Activated CD4-positive, alpha-beta T cell treated with anti-CD3 and anti-CD28 coated beads for 4 hours (primary cell): ENCODE measurements at regions not wholly inside any gene's neighbourhood (a gene's known extent, or its start where the extent isn't known, plus 50 kb on each side); places are given as distances from the start of the nearest gene placed in this dataset.
"Not testable (repeated sequence)": the region's sequence is repeated elsewhere in the genome, so short reads cannot be mapped to it uniquely, and the experiment has no call there.

Source experiments
- DNase-seq, 2 donors: peaks; one replicate each; pipeline ENCODE4 v3.0.0-alpha.2; 2020

DNA sequence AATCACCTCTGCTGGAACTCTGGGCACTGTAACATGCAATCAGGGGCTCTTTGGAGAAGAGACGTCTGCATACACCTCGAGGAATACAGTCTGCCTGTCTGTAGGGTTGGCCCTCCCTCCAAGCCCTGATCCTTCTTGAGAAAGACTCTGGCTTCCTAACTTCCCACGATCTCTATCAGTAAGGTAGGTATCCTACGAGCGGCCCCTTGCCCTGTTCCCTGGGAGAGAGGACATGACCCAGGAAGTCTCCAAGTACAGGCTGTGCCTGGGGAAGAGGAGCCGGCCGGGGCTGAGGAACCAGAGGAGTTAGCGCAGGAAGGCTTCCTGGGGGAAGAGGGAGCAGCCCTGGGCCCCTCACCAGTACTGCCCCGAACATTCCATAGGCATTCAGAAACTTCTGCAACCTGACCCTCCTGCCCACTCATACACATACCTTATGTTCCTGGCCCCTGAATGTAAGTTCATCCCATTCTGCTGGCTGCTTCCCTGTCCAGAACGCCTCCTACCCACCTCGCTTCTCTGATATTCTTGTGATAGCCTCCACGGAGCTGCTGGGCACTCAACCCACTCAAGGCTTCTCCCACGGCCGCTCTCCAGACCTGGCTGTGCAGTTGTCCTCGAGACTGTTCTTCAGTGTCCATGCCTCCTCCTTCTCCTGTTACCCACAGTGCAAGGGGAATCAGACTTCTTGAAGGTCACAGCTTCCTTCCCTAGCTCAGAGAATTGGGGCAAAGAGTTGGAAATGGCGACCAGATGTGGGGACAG lies 116.1 kb downstream of the CYP26B1 start:
- no peak for DNase-seq

DNA sequence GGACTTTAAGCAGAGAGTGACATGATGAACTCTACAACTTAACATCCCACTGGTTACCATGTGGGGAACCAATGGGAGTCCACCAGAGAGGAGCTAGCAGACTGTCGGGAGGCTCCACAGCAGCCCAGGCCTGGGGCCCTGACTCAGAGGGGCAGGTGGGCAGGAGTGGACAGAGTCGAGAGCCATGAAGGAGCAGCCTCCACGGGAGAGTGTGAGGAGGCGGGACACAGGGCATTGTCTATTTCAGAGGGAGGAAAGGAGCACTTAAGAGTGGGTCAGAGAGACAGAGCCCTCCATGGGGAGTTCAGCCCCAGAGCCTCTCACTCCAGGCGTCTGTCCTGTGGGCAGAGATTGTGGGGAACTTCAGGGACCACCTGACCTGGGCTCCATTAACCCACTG lies 118.7 kb downstream of the CYP26B1 start:
- no peak for DNase-seq

DNA sequence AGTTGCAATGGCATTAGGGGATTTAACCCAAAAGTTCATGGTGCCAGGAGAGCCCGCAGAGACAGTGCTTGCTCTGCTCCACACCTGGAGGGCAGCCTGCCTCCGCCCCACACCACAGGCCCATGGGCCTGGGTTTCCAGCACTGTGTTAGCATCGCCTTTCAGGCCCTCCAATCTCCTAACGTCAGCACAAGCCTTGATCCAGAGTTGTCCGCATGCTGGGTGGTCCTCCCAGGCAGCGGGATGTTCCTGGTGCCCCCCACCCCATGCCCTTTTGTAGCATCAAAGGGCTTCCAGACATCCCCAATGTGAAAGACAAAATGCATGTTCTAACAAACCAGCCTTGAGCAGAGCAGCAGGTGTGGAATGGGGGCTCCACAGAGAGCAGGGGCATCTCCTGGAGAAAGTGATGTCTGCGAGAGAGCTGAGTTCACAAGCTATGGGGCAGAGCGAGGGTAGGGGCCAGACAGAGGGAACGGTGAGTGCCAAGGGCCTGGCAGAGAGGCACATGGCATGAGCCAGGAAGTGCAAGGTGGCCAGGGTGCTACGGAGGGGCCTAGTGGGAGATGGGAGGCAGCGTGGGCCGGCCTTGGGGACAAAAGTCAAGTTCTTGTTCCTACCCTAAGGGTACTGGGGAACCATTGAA lies 119.2 kb downstream of the CYP26B1 start:
- no peak for DNase-seq

DNA sequence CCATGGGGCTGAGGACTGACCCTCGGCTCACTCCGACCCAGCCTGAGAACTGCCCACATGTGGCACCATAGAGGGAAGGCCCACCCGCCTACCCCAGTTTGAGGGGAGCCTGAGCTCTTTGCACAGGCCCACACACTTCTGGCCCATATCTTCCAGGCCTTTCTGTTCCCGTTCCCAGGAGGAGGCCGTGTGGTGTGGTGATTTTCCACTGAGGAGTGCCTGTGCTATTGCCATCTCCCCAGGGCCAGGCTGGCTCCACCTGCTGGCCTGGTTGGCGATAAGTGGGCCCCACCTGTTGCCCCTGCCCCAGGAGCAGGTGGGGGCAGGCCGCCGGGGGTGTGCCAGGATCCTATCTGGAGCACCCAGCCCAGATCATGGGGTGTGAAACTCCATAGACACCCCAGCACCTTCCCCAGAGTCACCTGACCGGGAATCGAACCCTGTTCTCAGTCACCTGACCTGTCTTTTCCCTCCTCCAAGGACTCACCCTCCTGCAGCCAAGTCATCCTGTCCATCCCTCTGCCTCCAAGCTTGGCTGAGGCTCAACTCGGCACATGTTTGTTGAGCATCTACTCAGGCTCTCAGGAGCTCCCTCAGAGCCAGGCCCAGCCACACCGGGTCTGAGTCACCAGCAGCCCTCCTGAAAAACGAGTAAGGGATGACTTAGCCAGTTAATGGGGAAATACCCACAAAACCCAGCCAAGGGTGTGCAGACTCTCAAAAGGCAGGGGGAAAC lies 120.1 kb downstream of the CYP26B1 start:
- no peak for DNase-seq

DNA sequence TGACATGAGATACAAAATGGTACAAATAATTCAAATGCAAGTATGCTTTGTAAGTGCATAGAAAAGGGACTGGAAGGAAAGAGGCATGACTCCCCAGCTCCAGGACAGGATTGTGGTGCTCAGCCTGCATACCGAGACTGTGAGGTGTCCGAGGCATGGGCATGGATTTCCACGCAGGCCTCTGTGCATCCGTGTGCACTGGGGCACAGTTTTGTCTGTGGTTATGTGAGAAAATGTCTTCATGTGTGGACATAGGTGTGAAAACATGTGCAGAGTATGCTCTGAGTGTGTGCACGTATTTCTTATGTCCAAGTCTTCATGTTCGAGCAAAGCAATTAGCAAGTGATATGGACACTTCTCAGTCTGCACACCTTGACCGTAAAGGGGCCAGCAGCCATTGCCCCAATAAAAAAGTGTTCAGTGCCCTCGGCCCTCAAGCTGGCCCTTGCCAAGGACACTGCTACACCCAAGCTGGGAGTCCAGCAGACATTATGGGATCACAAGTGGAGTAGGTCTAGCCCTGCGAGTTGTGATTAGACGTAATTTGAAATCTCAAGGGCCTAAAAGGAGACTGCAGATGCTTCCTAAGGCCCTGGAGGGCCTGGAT lies 120.7 kb downstream of the CYP26B1 start:
- no peak for DNase-seq

DNA sequence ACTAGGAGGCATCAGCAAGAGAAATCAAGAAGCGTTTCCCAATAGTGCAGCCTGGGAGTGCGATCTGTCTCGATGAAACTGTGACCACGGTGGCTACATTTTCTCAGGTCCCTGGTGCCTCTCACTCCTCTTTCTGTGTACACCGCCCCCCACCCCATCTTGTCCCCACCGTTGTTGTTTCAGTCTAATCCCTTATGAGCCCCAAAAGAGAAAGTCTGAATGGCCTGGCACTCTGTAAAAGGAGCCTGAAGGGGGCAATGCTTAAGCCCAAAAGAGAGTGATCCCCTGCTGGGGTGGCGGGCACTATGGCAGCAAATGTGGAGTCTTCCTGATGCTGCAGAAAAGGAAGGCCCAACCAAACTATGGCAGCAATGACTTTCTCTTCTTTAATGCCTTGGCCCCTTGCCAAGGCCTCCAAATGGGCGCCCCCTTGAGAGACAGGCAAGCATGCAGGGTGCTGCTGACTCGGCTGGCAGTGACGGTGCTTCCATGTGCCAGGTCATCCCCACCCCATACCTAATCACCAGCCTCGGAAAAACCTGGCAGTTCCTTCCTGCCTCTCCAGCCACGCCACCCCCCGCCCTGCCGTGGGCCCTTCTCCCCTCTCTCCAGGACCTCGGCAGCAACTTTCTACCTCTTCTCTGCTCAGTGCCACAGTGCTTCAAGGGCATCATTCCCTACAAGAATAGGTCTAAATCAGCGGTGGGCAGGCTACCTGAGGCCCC lies 123.0 kb downstream of the CYP26B1 start:
- no peak for DNase-seq

DNA sequence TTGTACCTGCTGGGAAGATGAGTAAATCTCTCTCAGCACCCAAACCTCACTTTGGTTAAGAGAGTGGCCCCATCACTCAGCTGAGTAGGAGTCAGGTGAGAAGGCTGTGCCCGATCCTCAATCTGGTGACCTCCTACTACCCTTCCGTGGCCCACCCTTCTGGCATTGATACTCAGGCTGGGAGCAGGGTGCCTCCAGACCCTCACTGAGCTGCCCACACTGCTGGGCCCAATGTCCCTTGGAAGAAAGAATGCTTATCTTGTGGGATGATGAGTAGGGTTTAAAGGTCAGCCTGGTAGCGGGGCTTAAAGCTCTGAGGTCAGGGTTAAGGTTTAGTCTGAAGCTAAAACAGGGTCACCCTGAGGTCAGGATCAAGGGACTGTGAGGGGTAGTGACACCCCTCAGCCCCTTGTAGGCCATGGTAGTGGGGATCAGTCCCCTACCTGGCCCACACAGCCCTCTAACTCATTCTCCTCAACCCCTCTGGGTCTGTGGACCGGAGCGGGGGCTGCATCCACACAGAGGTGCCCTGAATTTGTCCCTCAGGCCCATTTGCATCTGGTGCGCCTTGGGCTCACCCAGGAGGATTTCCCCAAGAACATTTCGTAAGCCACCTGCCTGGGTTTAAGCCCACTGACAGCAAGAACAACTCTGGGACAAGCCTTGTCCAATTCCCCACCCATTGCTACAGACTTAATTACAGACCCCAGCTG lies 123.8 kb downstream of the CYP26B1 start:
- DNase-seq = no peak

DNA sequence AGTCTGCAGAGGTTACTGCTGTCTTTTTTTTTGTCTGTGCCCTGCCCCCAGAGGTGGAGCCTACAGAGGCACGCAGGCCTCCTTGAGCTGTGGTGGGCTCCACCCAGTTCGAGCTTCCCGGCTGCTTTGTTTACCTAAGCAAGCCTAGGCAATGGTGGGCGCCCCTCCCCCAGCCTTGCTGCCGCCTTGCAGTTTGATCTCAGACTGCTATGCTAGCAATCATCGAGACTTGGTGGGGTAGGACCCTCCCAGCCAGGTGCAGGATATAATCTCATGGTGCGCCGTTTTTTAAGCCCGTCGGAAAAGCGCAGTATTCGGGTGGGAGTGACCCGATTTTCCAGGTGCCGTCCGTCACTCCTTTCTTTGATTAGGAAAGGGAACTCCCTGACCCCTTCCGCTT lies 126.3 kb downstream of the CYP26B1 start:
- DNase-seq = not testable (repeated sequence)

DNA sequence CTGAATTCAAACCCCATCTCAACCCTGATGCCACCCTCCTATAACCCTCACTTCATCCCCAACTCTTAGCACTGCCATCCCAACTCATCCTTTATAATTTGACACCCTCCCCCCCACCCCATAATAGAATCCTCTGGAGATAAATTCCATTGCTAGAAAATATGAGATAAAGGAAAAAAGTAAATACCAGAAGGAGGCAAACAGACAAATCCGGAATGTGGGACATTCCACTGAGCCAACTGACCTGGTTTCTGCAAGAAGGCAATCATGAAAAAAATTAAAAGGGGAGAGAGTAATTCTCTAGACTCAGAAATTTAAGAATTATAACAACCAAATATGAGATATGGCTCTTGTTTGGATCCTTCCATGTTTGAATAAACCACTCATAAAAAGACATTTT lies 132.4 kb downstream of the CYP26B1 start:
- no peak for DNase-seq

DNA sequence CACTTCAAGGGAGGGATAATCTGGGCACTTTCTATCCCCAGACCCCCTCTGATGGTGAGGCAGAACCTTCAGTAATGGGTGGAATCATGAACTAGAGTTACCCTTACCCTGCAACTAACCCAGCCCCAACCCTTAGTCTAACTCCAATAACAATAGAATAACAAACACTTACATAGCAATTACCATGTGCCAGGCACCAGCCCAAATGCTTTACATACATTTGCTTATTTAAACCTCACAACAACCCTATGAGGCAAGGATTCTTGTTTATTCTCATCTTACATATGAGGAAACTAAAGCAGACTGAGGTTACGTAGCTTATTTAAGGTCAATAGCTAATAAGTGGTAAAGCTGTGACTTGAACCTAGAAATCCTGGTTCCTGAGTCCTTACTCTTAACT lies 132.8 kb downstream of the CYP26B1 start:
- no peak for DNase-seq

DNA sequence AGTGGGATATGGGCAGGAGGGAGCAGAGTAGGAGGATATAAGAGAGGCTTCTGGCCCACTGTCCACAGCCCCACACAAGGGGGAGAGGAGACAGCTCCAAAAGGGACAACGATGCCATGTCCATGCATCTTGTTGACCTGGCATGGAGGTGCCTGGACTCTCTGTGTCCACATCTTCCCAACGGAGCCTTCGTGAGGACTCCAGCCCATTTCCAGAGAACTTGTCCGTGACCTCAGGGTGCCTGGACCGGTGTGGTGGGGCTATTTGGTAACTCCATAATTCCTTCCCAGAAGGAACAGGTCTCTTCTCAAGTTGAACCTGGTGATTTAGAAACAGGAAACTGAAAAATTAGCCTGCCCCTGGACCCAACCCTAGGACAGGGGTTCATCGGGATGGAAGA lies 133.9 kb downstream of the CYP26B1 start:
- DNase-seq = no peak

DNA sequence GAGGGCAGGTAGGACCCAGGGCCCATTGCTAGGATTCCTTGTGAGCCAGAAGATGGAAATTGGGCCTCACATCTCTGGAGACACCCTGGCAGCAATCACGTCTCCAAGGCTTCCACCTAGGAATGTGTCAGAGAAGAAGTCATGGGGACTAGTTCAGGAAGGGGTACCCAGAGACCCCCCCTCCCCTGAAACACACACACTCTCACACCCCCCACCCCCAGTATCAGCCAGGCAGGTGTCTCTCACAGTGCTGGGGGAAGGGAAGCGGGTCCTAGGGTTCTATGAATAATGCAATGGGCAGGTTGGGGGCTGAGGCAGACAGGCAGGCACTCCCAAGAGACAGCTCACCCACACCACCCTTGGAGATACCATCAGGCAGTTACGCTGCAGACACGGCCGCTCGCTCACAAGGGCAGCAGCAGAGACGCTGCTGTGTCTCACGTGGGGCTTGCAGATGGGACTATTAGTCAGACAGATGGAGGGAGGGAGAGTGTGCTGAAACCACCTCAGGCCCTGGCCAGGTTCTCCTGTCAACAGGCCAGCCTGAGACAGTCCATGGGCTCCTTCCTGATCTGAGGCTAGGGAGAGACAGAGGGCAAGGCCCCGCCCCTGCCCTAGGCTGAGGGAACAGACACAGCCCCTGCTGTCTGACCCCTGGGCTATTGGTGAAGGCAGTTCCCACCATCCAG lies 134.6 kb downstream of the CYP26B1 start:
- DNase-seq = no peak

DNA sequence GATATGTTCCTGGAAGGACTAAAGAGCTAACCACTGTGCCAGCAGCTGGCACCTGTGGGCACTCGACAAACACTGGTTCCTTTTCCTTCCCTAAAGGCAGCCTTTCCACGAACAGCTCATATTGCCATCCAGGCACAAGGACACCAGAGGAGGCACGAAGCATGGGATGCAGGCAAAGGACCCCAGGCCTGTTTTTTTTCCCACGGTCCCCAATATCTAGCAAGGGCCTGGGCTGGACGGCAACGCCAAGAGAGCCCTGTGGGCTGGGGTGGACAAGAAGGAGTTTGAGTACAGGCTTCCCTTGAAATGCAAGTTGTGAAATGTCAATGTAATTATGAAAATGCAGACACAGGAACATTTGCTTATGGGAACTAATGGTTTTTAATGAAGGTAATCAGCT lies 135.9 kb downstream of the CYP26B1 start:
- no peak for DNase-seq

DNA sequence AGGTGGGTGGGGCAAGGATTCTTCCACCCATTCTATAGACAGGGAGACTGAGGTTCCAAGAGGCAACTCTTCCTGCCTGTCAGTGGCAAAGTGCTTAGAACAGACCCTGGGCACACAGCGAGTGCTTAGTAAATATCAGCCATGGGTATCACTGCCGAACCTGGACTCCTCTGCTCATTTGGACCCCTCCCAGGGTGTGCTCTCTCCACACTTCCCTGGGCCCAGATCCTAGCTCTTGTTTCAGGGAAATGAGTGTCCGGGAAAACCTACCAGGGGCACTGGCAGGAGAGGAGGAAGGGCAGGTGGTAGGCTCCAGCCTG lies 136.3 kb downstream of the CYP26B1 start:
- no peak for DNase-seq

DNA sequence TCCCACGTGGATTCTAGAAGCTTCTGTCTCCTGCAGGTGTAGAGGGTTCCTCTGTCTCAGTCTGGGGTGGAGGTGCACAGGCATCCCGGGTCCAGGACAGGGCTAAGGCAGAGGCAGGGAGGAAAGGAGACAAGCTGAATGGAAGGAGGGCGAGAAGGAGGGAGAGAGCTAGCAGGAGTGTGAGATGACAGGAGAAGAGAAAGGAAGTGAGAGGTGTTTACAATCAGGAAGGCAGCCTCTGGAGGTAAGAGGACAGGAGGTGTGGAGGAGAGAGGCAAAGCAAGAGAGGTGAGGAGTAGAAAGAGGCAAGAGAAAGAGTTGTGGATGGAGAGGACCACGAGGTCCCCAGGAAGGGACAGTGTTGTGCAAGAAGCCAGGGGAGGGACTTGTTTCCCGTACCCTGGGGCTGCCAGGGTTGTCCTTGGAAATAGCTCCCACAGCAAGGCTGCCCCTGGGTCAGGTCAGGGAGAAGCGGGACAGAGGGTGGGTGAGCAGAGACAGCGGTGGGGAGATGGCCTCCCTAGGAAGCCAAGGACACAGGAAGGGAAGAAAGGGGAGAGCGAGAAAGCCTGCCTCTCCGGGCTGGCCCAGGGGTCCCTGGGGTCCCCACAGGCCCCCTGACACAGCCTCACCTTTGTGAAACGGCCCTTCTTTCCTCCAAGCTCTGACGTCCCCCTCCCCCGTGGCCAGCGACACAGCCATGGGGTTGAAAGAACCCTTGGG lies 136.9 kb downstream of the CYP26B1 start:
- no peak for DNase-seq

DNA sequence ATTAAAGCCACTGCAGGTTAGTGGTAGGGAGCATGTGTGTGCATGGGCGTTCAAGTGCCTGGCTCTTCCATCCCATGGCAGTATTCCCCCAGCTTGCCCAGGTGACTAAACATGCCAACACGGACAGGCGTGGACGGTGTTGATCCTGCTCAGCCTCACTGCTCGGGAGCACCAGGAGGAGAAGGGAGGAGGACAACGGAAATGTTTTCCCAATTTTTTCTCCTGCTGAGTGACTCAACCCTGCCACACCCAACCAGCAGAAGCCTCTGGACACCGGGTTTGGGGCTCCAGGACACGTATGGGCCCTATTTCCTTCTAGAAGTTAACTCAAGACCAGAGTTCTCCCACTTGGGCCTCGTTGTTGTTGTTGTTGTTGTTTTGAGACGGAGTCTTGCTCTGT lies 139.1 kb downstream of the CYP26B1 start:
- no peak for DNase-seq

DNA sequence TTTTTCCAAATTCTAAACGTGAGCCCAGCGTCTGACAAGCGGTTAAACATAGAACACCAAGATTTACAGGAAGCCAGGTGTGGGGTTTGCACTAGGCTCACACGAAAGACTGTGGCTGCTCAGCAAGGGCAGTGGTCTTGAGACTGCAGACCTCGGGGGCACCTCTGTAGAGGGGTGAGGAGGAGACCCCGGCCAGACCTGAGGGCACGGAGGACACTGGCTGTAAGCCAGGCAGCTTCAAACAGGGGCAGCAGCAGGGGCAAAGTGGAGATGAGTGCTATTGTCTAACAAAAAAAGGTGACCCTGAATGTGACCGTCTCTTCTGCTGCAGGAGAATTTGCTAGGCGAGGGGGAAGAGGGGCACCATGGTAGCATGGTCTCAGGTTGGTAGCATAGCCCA lies 140.3 kb downstream of the CYP26B1 start:
- DNase-seq = no peak

DNA sequence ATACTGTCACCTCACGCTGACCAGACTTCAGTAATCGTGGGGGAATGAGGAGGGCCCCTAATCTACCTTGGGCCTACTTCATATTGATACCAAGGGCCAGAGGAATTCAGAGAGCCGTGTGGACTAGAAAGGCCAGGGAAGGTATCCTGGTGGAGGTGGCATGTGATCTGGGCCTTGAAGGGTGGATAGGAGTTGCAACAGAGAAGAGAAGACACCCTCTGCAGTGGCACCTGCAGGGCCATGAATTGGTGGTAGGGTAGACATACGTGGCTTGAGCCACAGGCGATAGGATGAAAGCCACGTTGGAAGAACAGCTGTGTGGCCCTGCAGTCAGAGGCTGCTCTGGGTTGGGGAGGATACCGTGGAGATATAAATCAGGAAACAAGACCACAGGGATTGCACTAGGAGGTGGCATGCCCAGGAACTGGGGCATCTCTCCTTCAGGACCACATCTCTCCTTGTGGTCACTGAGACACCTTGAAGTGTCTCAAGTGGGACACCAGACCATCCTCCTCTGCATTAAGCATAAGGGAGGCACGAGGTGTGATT lies 141.4 kb downstream of the CYP26B1 start:
- DNase-seq = no peak

DNA sequence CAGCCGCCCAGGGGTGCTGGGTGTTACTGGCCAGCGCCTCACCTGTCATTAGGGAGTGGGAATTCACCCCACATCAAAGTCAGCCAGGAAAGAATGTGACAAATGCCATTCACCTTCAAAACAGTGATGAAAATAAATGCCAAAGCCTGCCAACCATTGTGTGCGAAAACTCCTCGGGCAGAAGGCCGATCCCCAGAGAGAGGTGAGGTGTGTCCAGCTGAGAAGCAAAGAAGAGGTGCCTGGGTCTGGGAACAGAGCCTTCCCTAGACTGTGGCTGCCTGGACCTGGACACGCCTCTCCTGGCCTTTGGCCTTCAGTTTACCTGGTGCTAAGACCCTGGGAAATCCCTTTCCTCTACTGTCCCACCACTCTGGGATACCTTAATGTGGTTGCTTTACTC lies 142.7 kb downstream of the CYP26B1 start:
- DNase-seq = no peak

DNA sequence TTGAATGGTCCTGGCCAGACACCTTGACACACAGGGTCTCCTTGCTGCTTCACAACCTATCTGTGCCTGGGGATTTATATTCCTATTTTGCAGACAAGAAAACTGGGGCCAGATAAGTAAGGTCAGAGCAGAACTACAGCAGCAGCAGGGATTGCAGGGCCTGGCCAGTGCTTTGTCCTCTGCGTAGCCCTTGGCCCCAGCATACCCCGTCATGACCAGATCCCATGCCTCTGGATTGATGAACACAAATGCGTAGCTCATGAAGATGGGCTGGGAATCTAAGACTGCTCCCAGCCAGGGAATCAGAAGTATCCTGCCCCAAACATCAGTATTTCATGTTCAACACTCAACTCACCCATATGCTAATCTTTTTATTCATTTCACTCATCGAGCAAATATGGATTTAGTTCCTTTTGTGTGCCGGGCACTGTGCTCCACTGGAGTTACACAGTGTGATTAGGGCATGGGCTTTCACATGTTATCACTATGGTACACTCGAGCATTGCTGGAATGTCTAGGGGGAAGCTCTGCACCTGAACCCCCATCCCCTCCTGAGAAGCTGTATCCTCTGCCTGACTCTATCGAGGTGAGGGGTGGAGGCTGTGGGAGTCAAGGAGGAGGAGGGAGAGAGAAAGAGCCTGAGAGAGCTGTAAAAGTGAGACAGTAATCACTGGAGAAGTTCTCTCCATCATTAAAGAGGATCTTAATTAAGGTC lies 143.3 kb downstream of the CYP26B1 start:
- no peak for DNase-seq
